ENCODE measurements at regions not wholly inside any gene's neighbourhood (a gene's known extent, or its start where the extent isn't known, plus 50 kb on each side); places are given as distances from the start of the nearest gene placed in this dataset.

DNA sequence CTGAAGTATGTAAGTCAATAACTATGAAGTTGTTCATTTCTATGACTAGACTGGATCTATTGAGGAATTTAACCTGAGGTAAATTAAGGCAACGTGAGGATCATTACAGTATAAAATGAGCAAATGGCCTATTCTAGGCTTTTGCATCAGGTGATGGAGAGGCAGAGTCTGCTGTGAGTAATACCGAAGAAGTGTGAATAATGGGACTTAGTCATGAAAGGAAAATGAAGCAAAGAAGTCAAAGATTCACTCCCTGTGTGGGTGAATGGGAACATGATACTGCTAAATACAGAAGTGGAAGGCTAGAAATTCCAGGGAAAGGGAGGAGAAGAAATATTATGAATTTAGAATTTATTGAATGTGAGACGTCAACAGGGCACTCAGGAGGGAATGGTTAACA, 774.1 kb downstream of the LIG4 start:
- Histone ChIP-seq H3K4me3 (IDR thresholded peaks at IDR 0.05; ENCODE audit: insufficient read depth, low read depth, low read length) (no peak overlapping the region), H3K4me1 (ENCODE audit: low read depth, poor library complexity, severe bottlenecking) (no peaks in the 10 kb centered on the region), H2AFZ (ENCODE audit: low read depth) (no peak overlapping the region), H4K20me1 (ENCODE audit: insufficient read depth) (no peaks in the 10 kb centered on the region), H3K79me2 (ENCODE audit: insufficient read depth, low read depth) (no peaks in the 10 kb centered on the region), H3K9ac (no peak overlapping the region), H3K27me3 (ENCODE audit: insufficient read depth, low read depth) (no peaks in the 10 kb centered on the region), H3K27ac (no peak overlapping the region), H3K36me3 (ENCODE audit: insufficient read depth) (no peaks in the 10 kb centered on the region), H3K4me2 (no peak overlapping the region)
- no peak for TF ChIP-seq CTCF (conservative IDR thresholded peaks at IDR 0.05; ENCODE audit: low read depth, low read length)

- Histone ChIP-seq H3K4me3 (IDR thresholded peaks at IDR 0.05; ENCODE audit: insufficient read depth, low read depth, low read length) (no peak overlapping the region), H3K27me3 (ENCODE audit: insufficient read depth, low read depth) (no peaks in the 10 kb centered on the region), H3K36me3 (ENCODE audit: insufficient read depth) (no peaks in the 10 kb centered on the region), H3K79me2 (ENCODE audit: insufficient read depth, low read depth) (no peaks in the 10 kb centered on the region), H2AFZ (ENCODE audit: low read depth) (no peak overlapping the region), H3K4me2 (no peak overlapping the region), H3K9ac (no peak overlapping the region), H3K27ac (no peak overlapping the region), H4K20me1 (ENCODE audit: insufficient read depth) (no peaks in the 10 kb centered on the region), H3K4me1 (ENCODE audit: low read depth, poor library complexity, severe bottlenecking) (no peaks in the 10 kb centered on the region)
- TF ChIP-seq CTCF (conservative IDR thresholded peaks at IDR 0.05; ENCODE audit: low read depth, low read length) = no peak
These were observed 777.1 kb downstream of the LIG4 start for GRCh38 chr13:107438251-107438650.

- no peak overlapping the region for H3K4me3 ChIP-seq (IDR thresholded peaks at IDR 0.05; ENCODE audit: insufficient read depth, low read depth, low read length)
- H2AFZ ChIP-seq (ENCODE audit: low read depth) = no peak overlapping the region
- TF ChIP-seq CTCF (conservative IDR thresholded peaks at IDR 0.05; ENCODE audit: low read depth, low read length) = no peak
- no peak overlapping the region for H3K27ac ChIP-seq
- no peaks in the 10 kb centered on the region for H4K20me1 ChIP-seq (ENCODE audit: insufficient read depth)
- no peaks in the 10 kb centered on the region for H3K4me1 ChIP-seq (ENCODE audit: low read depth, poor library complexity, severe bottlenecking)
- H3K9ac ChIP-seq = no peak overlapping the region
- no peak overlapping the region for H3K4me2 ChIP-seq
- H3K79me2 ChIP-seq (ENCODE audit: insufficient read depth, low read depth) = no peaks in the 10 kb centered on the region
- no peaks in the 10 kb centered on the region for H3K27me3 ChIP-seq (ENCODE audit: insufficient read depth, low read depth)
- H3K36me3 ChIP-seq (ENCODE audit: insufficient read depth) = no peaks in the 10 kb centered on the region
These were observed 781.0 kb downstream of the LIG4 start for GRCh38 chr13:107434347-107434746.

DNA sequence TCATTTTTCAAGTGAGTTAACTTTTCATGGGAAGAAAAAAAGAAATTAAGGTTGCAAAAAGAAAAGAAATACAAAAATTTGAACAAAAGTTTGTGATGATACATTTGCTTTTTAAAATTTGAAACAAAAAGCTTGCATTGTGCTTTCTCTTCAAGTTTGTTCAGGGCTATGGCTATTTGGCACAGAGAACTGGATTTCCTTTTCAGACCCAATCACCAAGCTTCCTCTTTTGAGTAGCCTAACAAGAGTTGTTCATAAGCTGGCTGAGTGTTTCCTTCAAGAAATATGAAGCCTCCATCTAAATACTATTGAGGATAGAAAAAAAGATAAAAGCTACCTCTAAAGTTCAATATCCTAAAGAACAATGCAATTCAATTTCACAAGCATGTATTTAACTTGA, 787.8 kb downstream of the LIG4 start:
- Histone ChIP-seq H4K20me1 (ENCODE audit: insufficient read depth) (no peaks in the 10 kb centered on the region), H3K4me2 (no peak overlapping the region), H3K27me3 (ENCODE audit: insufficient read depth, low read depth) (no peaks in the 10 kb centered on the region), H3K36me3 (ENCODE audit: insufficient read depth) (no peaks in the 10 kb centered on the region), H3K4me3 (IDR thresholded peaks at IDR 0.05; ENCODE audit: insufficient read depth, low read depth, low read length) (no peak overlapping the region), H3K79me2 (ENCODE audit: insufficient read depth, low read depth) (no peaks in the 10 kb centered on the region), H3K4me1 (ENCODE audit: low read depth, poor library complexity, severe bottlenecking) (no peaks in the 10 kb centered on the region), H3K9ac (no peak overlapping the region), H3K27ac (no peak overlapping the region), H2AFZ (ENCODE audit: low read depth) (no peak overlapping the region)
- no peak for TF ChIP-seq CTCF (conservative IDR thresholded peaks at IDR 0.05; ENCODE audit: low read depth, low read length)

GRCh38 chr13:107422421-107422820, 792.9 kb downstream of the LIG4 start:
- Histone ChIP-seq H2AFZ (ENCODE audit: low read depth) (no peak overlapping the region), H3K27ac (no peak overlapping the region), H3K4me3 (IDR thresholded peaks at IDR 0.05; ENCODE audit: insufficient read depth, low read depth, low read length) (no peak overlapping the region), H3K79me2 (ENCODE audit: insufficient read depth, low read depth) (no peaks in the 10 kb centered on the region), H3K4me2 (no peak overlapping the region), H3K27me3 (ENCODE audit: insufficient read depth, low read depth) (no peaks in the 10 kb centered on the region), H3K36me3 (ENCODE audit: insufficient read depth) (no peaks in the 10 kb centered on the region), H3K9ac (no peak overlapping the region), H4K20me1 (ENCODE audit: insufficient read depth) (no peaks in the 10 kb centered on the region), H3K4me1 (ENCODE audit: low read depth, poor library complexity, severe bottlenecking) (no peaks in the 10 kb centered on the region)
- TF ChIP-seq CTCF (conservative IDR thresholded peaks at IDR 0.05; ENCODE audit: low read depth, low read length) = no peak

All from KMS-11 (cell line).